ENCODE measurements at regions not wholly inside any gene's neighbourhood (a gene's known extent, or its start where the extent isn't known, plus 50 kb on each side); places are given as distances from the start of the nearest gene placed in this dataset.
"Not testable (repeated sequence)": the region's sequence is repeated elsewhere in the genome, so short reads cannot be mapped to it uniquely, and the experiment has no call there.

- in situ Hi-C loops (cut with MboI; ENCODE audit: low sequenced_read_pairs) = no loop called here
These were observed 170.6 kb upstream of the CCDC196 start for GRCh38 chr14:66315548-66315947.

- in situ Hi-C loops (cut with MboI; ENCODE audit: low sequenced_read_pairs) = no loop called here
These were observed 163.6 kb upstream of the CCDC196 start for GRCh38 chr14:66322564-66322963.

GRCh38 chr14:66330228-66330627, 155.9 kb upstream of the CCDC196 start:
- in situ Hi-C loops (cut with MboI; ENCODE audit: low sequenced_read_pairs) = no loop called here

- in situ Hi-C loops (cut with MboI; ENCODE audit: low sequenced_read_pairs) = no loop called here
These were observed 155.3 kb upstream of the CCDC196 start for GRCh38 chr14:66330916-66331315.

- in situ Hi-C loops (cut with MboI; ENCODE audit: low sequenced_read_pairs) = not testable (repeated sequence)
These were observed 152.9 kb upstream of the CCDC196 start for GRCh38 chr14:66333293-66333692.

GRCh38 chr14:66341239-66341638, 144.9 kb upstream of the CCDC196 start:
- in situ Hi-C loops (cut with MboI; ENCODE audit: low sequenced_read_pairs) = no loop called here

GRCh38 chr14:66345986-66346385, 140.2 kb upstream of the CCDC196 start:
- in situ Hi-C loops (cut with MboI; ENCODE audit: low sequenced_read_pairs) = no loop called here

- in situ Hi-C loops (cut with MboI; ENCODE audit: low sequenced_read_pairs) = no loop called here
These were observed 134.9 kb upstream of the CCDC196 start for GRCh38 chr14:66351310-66351709.

- in situ Hi-C loops (cut with MboI; ENCODE audit: low sequenced_read_pairs) = no loop called here
These were observed 126.7 kb upstream of the CCDC196 start for GRCh38 chr14:66359500-66359899.

- in situ Hi-C loops (cut with MboI; ENCODE audit: low sequenced_read_pairs) = no loop called here
These were observed 125.7 kb upstream of the CCDC196 start for GRCh38 chr14:66360366-66360926.

- in situ Hi-C loops (cut with MboI; ENCODE audit: low sequenced_read_pairs) = no loop called here
These were observed 125.2 kb upstream of the CCDC196 start for GRCh38 chr14:66361013-66361412.

- in situ Hi-C loops (cut with MboI; ENCODE audit: low sequenced_read_pairs) = no loop called here
These were observed 120.8 kb upstream of the CCDC196 start for GRCh38 chr14:66365388-66365787.

GRCh38 chr14:66369157-66369697, 116.9 kb upstream of the CCDC196 start:
- in situ Hi-C loops (cut with MboI; ENCODE audit: low sequenced_read_pairs) = no loop called here

GRCh38 chr14:66371776-66372175, 114.4 kb upstream of the CCDC196 start:
- in situ Hi-C loops (cut with MboI; ENCODE audit: low sequenced_read_pairs) = no loop called here

GRCh38 chr14:66375046-66375964, 110.9 kb upstream of the CCDC196 start:
- in situ Hi-C loops (cut with MboI; ENCODE audit: low sequenced_read_pairs) = no loop called here

- in situ Hi-C loops (cut with MboI; ENCODE audit: low sequenced_read_pairs) = no loop called here
These were observed 108.6 kb upstream of the CCDC196 start for GRCh38 chr14:66377574-66377973.

GRCh38 chr14:66378712-66379505, 107.3 kb upstream of the CCDC196 start:
- in situ Hi-C loops (cut with MboI; ENCODE audit: low sequenced_read_pairs) = no loop called here

- in situ Hi-C loops (cut with MboI; ENCODE audit: low sequenced_read_pairs) = no loop called here
These were observed 106.0 kb upstream of the CCDC196 start for GRCh38 chr14:66380143-66380542.

- in situ Hi-C loops (cut with MboI; ENCODE audit: low sequenced_read_pairs) = no loop called here
These were observed 104.4 kb upstream of the CCDC196 start for GRCh38 chr14:66381755-66382154.

GRCh38 chr14:66383257-66383656, 102.9 kb upstream of the CCDC196 start:
- in situ Hi-C loops (cut with MboI; ENCODE audit: low sequenced_read_pairs) = no loop called here

- in situ Hi-C loops (cut with MboI; ENCODE audit: low sequenced_read_pairs) = no loop called here
These were observed 102.4 kb upstream of the CCDC196 start for GRCh38 chr14:66383771-66384170.
